WTC11 (cell line): ENCODE measurements at regions not wholly inside any gene's neighbourhood (a gene's known extent, or its start where the extent isn't known, plus 50 kb on each side); places are given as distances from the start of the nearest gene placed in this dataset.

Experiments
- ATAC-seq: fragments of 200-7000 bp; cut with Tn5 transposase; 2 replicates; pipeline ENCODE4 v1.10.0; 2021; ENCODE audit warnings: mild to moderate bottlenecking, moderate library complexity
- CTCF ChIA-PET: fragments of 300-600 bp; sonication (Branson Sonifier 250); formaldehyde crosslinking; loops from one replicate; lab custom pipeline; 2021; ENCODE audit warnings: antibody characterized with exemption; lab: Charles Lee
- POLR2A ChIA-PET: fragments of 350-600 bp; sonication (Branson Sonifier 250); formaldehyde crosslinking; loops from one replicate; lab custom pipeline; 2021; ENCODE audit warnings: antibody characterized with exemption; lab: Charles Lee
- DNase-seq: peaks from one replicate; pipeline ENCODE4 v3.0.0; 2021; ENCODE audit warnings: low spot score
- H3K27ac Mint-ChIP-seq: 2 replicates; pipeline ENCODE4 v1.8.0; 2021; ENCODE audit warnings: mixed read lengths
- H3K27me3 Mint-ChIP-seq: 2 replicates; pipeline ENCODE4 v1.8.0; 2021; ENCODE audit warnings: low read depth, mild to moderate bottlenecking, moderate library complexity, mixed read lengths
- H3K36me3 Mint-ChIP-seq: 2 replicates; pipeline ENCODE4 v1.8.0; 2021; ENCODE audit warnings: mixed read lengths
- H3K4me1 Mint-ChIP-seq: 2 replicates; pipeline ENCODE4 v1.8.0; 2022; ENCODE audit warnings: mixed read lengths
- H3K4me3 Mint-ChIP-seq: 2 replicates; pipeline ENCODE4 v1.8.0; 2021; ENCODE audit warnings: mild to moderate bottlenecking, moderate library complexity, mixed read lengths
- H3K9me3 Mint-ChIP-seq: 2 replicates; pipeline ENCODE4 v1.8.0; 2021; ENCODE audit warnings: mixed read lengths
- ELF4 ChIP-seq: sonication (generic); formaldehyde crosslinking; IDR thresholded peaks from 2 replicates; pipeline ENCODE4 v1.8.1; 2022; ENCODE audit warnings: low read depth, mild to moderate bottlenecking, moderate library complexity, missing genetic modification reagents
- FOXJ3 ChIP-seq: sonication (generic); formaldehyde crosslinking; IDR thresholded peaks from 2 replicates; pipeline ENCODE4 v1.9.0; 2021; ENCODE audit warnings: missing genetic modification reagents, mild to moderate bottlenecking, borderline replicate concordance
- FOXP1 ChIP-seq: sonication (generic); formaldehyde crosslinking; IDR thresholded peaks from 2 replicates; pipeline ENCODE4 v1.8.0; 2022; ENCODE audit warnings: missing genetic modification reagents, mild to moderate bottlenecking, moderate library complexity, borderline replicate concordance
- JUN ChIP-seq: sonication (generic); formaldehyde crosslinking; IDR thresholded peaks from 2 replicates; pipeline ENCODE4 v1.8.0; 2023; ENCODE audit warnings: mild to moderate bottlenecking, missing genetic modification reagents
- NR1H2 ChIP-seq: sonication (generic); formaldehyde crosslinking; IDR thresholded peaks from 2 replicates; pipeline ENCODE4 v1.9.0; 2021; ENCODE audit warnings: mild to moderate bottlenecking, moderate library complexity, missing genetic modification reagents
- SMAD3 ChIP-seq: sonication (generic); formaldehyde crosslinking; IDR thresholded peaks from 2 replicates; pipeline ENCODE4 v1.8.0; 2022; ENCODE audit warnings: missing genetic modification reagents, mild to moderate bottlenecking, borderline replicate concordance
- SMAD4 ChIP-seq: sonication (generic); formaldehyde crosslinking; IDR thresholded peaks from 2 replicates; pipeline ENCODE4 v1.8.0; 2022; ENCODE audit warnings: mild to moderate bottlenecking, missing genetic modification reagents
- TCF7 ChIP-seq: sonication (generic); formaldehyde crosslinking; IDR thresholded peaks from 2 replicates; pipeline ENCODE4 v1.8.0; 2022; ENCODE audit warnings: mild to moderate bottlenecking, low read depth, missing genetic modification reagents, moderate library complexity
- ZBTB21 ChIP-seq: sonication (generic); formaldehyde crosslinking; IDR thresholded peaks from 2 replicates; pipeline ENCODE4 v1.8.1; 2023; ENCODE audit warnings: mild to moderate bottlenecking, missing genetic modification reagents, borderline replicate concordance
- ZNF416 ChIP-seq: fragments of 250-450 bp; sonication (Bioruptor Pico); IDR thresholded peaks from 2 replicates; pipeline ENCODE4 v1.9.0; 2021; ENCODE audit warnings: mild to moderate bottlenecking, inconsistent platforms
- ZNF671 ChIP-seq: fragments of 250-450 bp; sonication (Bioruptor Pico); IDR thresholded peaks from 2 replicates; pipeline ENCODE4 v1.8.0; 2021; ENCODE audit warnings: mild to moderate bottlenecking
- TF ChIP-seq, protein P1 (sequence below): sonication (generic); formaldehyde crosslinking; IDR thresholded peaks from 2 replicates; pipeline ENCODE4 v1.8.0; 2022; ENCODE audit warnings: mild to moderate bottlenecking, missing genetic modification reagents
- TF ChIP-seq, protein P2 (sequence below): fragments of 250-450 bp; sonication (Bioruptor Pico); IDR thresholded peaks from 2 replicates; pipeline ENCODE4 v1.9.0; 2021; ENCODE audit warnings: mild to moderate bottlenecking
- TF ChIP-seq, protein P3 (sequence below): fragments of 250-450 bp; sonication (Bioruptor Pico); IDR thresholded peaks from 2 replicates; pipeline ENCODE4 v1.9.0; 2021; ENCODE audit warnings: moderate library complexity, mild to moderate bottlenecking, inconsistent platforms, borderline replicate concordance
- TF ChIP-seq, protein P4 (sequence below): sonication (generic); formaldehyde crosslinking; IDR thresholded peaks from 2 replicates; pipeline ENCODE4 v1.8.0; 2023; ENCODE audit warnings: missing genetic modification reagents, mild to moderate bottlenecking, borderline replicate concordance
- TF ChIP-seq, protein P5 (sequence below): sonication (generic); formaldehyde crosslinking; IDR thresholded peaks from 2 replicates; pipeline ENCODE4 v1.8.1; 2022; ENCODE audit warnings: missing genetic modification reagents, borderline replicate concordance
- TF ChIP-seq, protein P6 (sequence below): sonication (generic); formaldehyde crosslinking; IDR thresholded peaks from 2 replicates; pipeline ENCODE4 v1.8.1; 2022; ENCODE audit warnings: mild to moderate bottlenecking, missing genetic modification reagents, moderate library complexity, borderline replicate concordance
- TF ChIP-seq, protein P7 (sequence below): sonication (generic); formaldehyde crosslinking; IDR thresholded peaks from 2 replicates; pipeline ENCODE4 v1.8.1; 2023; ENCODE audit warnings: mild to moderate bottlenecking, missing genetic modification reagents, moderate library complexity

DNA sequence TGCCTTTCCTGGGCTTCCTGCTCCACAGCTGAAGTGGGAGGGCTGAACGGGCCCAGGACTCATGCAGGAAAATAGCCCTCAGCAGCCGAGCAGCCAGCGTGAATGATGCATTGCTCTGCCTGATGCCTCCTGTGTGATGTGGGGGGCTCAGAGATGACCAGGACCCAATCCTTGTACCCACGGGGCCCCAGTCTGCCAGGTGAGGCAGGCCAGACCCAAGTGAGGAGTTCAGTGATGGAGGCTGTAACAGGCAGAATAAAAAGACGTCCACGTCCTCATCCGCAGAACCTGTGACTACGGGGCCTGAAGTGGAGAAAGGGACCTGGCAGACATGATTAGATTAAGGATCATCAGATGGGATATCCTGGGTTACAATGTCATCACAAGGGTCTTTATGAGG lies 194.9 kb upstream of the HDAC4 start:
- no peak overlapping the region for H3K27ac Mint-ChIP-seq
- peaks cover 11% of the 10 kb centered on the region for H3K36me3 Mint-ChIP-seq

DNA sequence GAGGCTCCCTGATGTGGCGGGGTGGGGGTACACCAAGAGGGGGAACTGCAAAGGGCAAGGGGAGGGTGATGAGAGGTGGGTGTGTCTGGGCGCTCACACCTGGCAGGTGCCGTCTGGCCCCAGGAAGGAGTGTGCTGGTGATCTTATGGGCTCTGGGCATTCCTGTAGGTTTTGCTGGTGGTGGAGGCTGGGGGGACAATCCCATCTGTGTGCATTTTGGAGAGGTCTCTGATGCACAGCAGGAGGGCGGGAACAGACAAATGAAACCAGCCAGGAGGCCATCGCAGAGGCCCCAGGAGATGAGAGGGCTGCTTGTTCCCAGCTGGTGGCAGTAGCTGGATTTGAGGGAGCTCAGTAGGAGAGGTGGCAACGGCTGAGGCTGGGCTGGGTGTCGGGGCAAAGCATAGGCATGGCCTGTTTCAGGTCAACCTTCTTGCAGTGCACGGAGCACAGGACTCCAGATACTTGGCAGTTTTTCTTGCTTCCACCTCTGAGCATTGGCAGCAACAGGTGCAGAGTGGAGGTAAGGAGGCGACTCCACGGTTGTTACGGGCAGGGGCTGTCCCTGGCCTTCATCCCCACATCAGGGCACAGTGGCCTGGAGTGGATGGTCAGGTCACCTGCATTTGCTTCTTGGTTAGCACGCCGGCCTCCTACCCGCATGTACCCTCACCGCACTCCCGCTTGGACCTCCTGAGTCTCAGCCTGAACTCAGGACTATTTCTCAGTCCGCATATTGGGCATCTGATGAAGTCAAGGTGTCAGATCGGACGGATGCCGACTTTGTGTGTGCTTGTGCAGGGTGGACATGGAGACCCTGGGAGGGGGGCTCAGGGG lies 194.2 kb upstream of the HDAC4 start:
- no peaks in the 10 kb centered on the region for H3K4me1 Mint-ChIP-seq
- CTCF ChIA-PET = no interaction called here
- no peak for ATAC-seq
- H3K27ac Mint-ChIP-seq = no peak overlapping the region
- H3K27me3 Mint-ChIP-seq = no peaks in the 10 kb centered on the region; the same call in 1 of the 2 replicates
- TF ChIP-seq SMAD4 (CRISPR knock-in tag) (no peak), ZNF416 (CRISPR knock-in tag) (no peak), ZBTB21 (CRISPR knock-in tag) (no peak), SMAD3 (CRISPR knock-in tag) (no peak), FOXP1 (CRISPR knock-in tag) (no peak)
- TF ChIP-seq, protein P1, sequence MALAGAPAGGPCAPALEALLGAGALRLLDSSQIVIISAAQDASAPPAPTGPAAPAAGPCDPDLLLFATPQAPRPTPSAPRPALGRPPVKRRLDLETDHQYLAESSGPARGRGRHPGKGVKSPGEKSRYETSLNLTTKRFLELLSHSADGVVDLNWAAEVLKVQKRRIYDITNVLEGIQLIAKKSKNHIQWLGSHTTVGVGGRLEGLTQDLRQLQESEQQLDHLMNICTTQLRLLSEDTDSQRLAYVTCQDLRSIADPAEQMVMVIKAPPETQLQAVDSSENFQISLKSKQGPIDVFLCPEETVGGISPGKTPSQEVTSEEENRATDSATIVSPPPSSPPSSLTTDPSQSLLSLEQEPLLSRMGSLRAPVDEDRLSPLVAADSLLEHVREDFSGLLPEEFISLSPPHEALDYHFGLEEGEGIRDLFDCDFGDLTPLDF (CRISPR knock-in tag) = no peak
- TF ChIP-seq, protein P2, sequence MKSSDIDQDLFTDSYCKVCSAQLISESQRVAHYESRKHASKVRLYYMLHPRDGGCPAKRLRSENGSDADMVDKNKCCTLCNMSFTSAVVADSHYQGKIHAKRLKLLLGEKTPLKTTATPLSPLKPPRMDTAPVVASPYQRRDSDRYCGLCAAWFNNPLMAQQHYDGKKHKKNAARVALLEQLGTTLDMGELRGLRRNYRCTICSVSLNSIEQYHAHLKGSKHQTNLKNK (CRISPR knock-in tag) = no peak
- TF ChIP-seq, protein P3, sequence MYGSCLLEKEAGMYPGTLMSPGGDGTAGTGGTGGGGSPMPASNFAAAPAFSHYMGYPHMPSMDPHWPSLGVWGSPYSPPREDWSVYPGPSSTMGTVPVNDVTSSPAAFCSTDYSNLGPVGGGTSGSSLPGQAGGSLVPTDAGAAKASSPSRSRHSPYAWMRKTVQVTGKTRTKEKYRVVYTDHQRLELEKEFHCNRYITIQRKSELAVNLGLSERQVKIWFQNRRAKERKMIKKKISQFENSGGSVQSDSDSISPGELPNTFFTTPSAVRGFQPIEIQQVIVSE (CRISPR knock-in tag) = no peak
- TF ChIP-seq, all 79 proteins: peak for 0
- Mint-ChIP-seq H3K9me3 (peaks cover 21% of the 10 kb centered on the region), H3K4me3 (no peak overlapping the region), H3K36me3 (peaks cover 12% of the 10 kb centered on the region)
- DNase-seq = peak; percentile 3
- POLR2A ChIA-PET = no interaction called here

More for the DNA sequence above, 194.9 kb upstream of the HDAC4 start:
- Mint-ChIP-seq H3K9me3 (peaks cover 17% of the 10 kb centered on the region), H3K27me3 (no peaks in the 10 kb centered on the region; the same call in 1 of the 2 replicates), H3K4me1 (no peaks in the 10 kb centered on the region), H3K4me3 (no peak overlapping the region)
- ChIA-PET CTCF (no interaction called here), POLR2A (no interaction called here)
- TF ChIP-seq, protein P4, sequence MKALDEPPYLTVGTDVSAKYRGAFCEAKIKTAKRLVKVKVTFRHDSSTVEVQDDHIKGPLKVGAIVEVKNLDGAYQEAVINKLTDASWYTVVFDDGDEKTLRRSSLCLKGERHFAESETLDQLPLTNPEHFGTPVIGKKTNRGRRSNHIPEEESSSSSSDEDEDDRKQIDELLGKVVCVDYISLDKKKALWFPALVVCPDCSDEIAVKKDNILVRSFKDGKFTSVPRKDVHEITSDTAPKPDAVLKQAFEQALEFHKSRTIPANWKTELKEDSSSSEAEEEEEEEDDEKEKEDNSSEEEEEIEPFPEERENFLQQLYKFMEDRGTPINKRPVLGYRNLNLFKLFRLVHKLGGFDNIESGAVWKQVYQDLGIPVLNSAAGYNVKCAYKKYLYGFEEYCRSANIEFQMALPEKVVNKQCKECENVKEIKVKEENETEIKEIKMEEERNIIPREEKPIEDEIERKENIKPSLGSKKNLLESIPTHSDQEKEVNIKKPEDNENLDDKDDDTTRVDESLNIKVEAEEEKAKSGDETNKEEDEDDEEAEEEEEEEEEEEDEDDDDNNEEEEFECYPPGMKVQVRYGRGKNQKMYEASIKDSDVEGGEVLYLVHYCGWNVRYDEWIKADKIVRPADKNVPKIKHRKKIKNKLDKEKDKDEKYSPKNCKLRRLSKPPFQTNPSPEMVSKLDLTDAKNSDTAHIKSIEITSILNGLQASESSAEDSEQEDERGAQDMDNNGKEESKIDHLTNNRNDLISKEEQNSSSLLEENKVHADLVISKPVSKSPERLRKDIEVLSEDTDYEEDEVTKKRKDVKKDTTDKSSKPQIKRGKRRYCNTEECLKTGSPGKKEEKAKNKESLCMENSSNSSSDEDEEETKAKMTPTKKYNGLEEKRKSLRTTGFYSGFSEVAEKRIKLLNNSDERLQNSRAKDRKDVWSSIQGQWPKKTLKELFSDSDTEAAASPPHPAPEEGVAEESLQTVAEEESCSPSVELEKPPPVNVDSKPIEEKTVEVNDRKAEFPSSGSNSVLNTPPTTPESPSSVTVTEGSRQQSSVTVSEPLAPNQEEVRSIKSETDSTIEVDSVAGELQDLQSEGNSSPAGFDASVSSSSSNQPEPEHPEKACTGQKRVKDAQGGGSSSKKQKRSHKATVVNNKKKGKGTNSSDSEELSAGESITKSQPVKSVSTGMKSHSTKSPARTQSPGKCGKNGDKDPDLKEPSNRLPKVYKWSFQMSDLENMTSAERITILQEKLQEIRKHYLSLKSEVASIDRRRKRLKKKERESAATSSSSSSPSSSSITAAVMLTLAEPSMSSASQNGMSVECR (CRISPR knock-in tag) = no peak
- DNase-seq (no peak), ATAC-seq (no peak)

DNA sequence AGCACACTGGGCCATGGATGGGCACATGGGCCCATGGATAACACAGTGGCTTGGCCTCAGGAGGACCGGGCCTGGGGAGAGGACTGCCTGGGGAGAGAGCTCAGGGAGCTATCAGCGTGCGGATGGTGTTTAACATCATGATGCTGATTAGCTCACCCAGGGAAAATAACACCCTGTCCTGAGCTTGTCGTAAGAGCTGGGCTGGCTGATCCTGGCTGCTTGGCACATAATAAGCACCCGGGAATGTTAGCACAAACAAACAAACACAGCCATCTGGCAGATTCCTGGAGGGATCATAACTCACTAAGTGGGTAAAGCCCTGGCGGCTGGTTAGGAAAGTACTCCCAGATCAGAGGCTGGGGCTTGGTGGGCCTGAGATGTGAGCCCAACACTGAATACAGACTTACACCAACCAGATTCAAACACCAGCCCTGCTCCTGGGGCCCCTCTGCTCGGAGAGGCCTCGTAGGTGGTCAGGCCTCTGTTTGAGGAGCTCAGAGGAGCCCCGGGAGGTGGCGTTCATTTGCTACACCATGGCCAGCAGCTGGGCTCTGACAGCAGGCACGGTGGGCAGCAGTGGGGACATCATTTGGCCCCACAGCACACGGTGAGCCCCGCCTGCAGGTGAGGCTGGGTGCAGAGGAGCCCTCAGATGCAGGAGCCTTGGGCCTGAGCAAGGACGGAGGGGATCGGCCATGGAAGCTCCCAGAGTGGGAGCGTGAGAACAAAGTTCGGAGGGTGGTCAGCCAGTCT lies 193.4 kb upstream of the HDAC4 start:
- Mint-ChIP-seq H3K27ac (no peak overlapping the region), H3K27me3 (no peaks in the 10 kb centered on the region; the same call in 1 of the 2 replicates), H3K4me1 (no peaks in the 10 kb centered on the region), H3K4me3 (no peak overlapping the region), H3K36me3 (peaks cover 12% of the 10 kb centered on the region), H3K9me3 (peaks cover 21% of the 10 kb centered on the region)
- no peak for ATAC-seq
- DNase-seq = peak; percentile 8
- POLR2A ChIA-PET = no interaction called here
- CTCF ChIA-PET = interaction anchor here (0.6 kb wide), 1 partner anchor 291 kb away, joined by 3 read pairs; no protein-coding TSS in a partner anchor
- TF ChIP-seq TCF7 (CRISPR knock-in tag) (no peak), ELF4 (CRISPR knock-in tag) (no peak), NR1H2 (CRISPR knock-in tag) (no peak), ZNF671 (no peak), FOXJ3 (CRISPR knock-in tag) (no peak), JUN (CRISPR knock-in tag) (no peak)
- TF ChIP-seq, protein P5, sequence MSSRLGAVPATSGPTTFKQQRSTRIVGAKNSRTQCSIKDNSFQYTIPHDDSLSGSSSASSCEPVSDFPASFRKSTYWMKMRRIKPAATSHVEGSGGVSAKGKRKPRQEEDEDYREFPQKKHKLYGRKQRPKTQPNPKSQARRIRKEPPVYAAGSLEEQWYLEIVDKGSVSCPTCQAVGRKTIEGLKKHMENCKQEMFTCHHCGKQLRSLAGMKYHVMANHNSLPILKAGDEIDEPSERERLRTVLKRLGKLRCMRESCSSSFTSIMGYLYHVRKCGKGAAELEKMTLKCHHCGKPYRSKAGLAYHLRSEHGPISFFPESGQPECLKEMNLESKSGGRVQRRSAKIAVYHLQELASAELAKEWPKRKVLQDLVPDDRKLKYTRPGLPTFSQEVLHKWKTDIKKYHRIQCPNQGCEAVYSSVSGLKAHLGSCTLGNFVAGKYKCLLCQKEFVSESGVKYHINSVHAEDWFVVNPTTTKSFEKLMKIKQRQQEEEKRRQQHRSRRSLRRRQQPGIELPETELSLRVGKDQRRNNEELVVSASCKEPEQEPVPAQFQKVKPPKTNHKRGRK = no peak
- TF ChIP-seq, protein P6, sequence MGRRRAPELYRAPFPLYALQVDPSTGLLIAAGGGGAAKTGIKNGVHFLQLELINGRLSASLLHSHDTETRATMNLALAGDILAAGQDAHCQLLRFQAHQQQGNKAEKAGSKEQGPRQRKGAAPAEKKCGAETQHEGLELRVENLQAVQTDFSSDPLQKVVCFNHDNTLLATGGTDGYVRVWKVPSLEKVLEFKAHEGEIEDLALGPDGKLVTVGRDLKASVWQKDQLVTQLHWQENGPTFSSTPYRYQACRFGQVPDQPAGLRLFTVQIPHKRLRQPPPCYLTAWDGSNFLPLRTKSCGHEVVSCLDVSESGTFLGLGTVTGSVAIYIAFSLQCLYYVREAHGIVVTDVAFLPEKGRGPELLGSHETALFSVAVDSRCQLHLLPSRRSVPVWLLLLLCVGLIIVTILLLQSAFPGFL = no peak
- TF ChIP-seq, protein P7, sequence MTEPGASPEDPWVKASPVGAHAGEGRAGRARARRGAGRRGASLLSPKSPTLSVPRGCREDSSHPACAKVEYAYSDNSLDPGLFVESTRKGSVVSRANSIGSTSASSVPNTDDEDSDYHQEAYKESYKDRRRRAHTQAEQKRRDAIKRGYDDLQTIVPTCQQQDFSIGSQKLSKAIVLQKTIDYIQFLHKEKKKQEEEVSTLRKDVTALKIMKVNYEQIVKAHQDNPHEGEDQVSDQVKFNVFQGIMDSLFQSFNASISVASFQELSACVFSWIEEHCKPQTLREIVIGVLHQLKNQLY (CRISPR knock-in tag) = no peak
